Liver (tissue), 8 donors: ENCODE measurements at regions not wholly inside any gene's neighbourhood (a gene's known extent, or its start where the extent isn't known, plus 50 kb on each side); places are given as distances from the start of the nearest gene placed in this dataset.
"Not testable (repeated sequence)": the region's sequence is repeated elsewhere in the genome, so short reads cannot be mapped to it uniquely, and the experiment has no call there.

ENCODE experiments used
- DNase-seq: peaks from one replicate; pipeline ENCODE4 v3.0.0-alpha.2; 2017; ENCODE audit warnings: low spot score
- H3K27ac ChIP-seq, 2 donors: one replicate each; pipeline ENCODE4 v1.7.0; 2013; ENCODE audit warnings: inconsistent platforms in 2 of 2, low read length in 2 of 2, control low read depth in 1 of 2, low read depth in 1 of 2, mild to moderate bottlenecking in 1 of 2
- H3K27me3 ChIP-seq, 4 donors: one replicate each; pipeline versions ENCODE4 v1.6.1 to v1.7.0; 2013; ENCODE audit warnings: low read length in 3 of 4, inconsistent platforms in 1 of 4, mild to moderate bottlenecking in 1 of 4, moderate library complexity in 1 of 4; ENCODE audit not compliant: control insufficient read depth in 4 of 4, insufficient read depth in 4 of 4
- H3K36me3 ChIP-seq, 4 donors: one replicate each; pipeline versions ENCODE4 v1.6.1 to v1.7.0; 2013; ENCODE audit warnings: low read length in 3 of 4, mild to moderate bottlenecking in 3 of 4, low read depth in 1 of 4, moderate library complexity in 1 of 4; ENCODE audit not compliant: control insufficient read depth in 4 of 4, insufficient read depth in 3 of 4
- H3K4me1 ChIP-seq, 4 donors: one replicate each; pipeline versions ENCODE4 v1.6.1 to v1.7.0; 2013; ENCODE audit warnings: low read length in 3 of 4, mild to moderate bottlenecking in 3 of 4, moderate library complexity in 1 of 4; ENCODE audit not compliant: control insufficient read depth in 4 of 4, insufficient read depth in 4 of 4
- H3K4me3 ChIP-seq, 3 donors: one replicate each; pipeline versions ENCODE4 v1.6.1 to v1.7.0; 2013; ENCODE audit warnings: low read length in 3 of 3, control low read depth in 1 of 3, low read depth in 1 of 3, mild to moderate bottlenecking in 1 of 3
- H3K9ac ChIP-seq, 2 donors: one replicate each; pipeline ENCODE4 v1.7.0; 2013; ENCODE audit warnings: low read length in 2 of 2, mild to moderate bottlenecking in 2 of 2, moderate library complexity in 2 of 2, control low read depth in 1 of 2, low read depth in 1 of 2
- H3K9me3 ChIP-seq, 4 donors: one replicate each; pipeline versions ENCODE4 v1.6.1 to v1.7.0; 2013; ENCODE audit warnings: low read length in 3 of 4; ENCODE audit not compliant: control insufficient read depth in 4 of 4
- ATF3 ChIP-seq: IDR thresholded peaks from 2 replicates; pipeline ENCODE4 v1.6.1; 2016; ENCODE audit warnings: antibody characterized with exemption
- CTCF ChIP-seq: fragments of 150-350 bp; IDR thresholded peaks from 2 replicates; pipeline ENCODE4 v1.5.1; 2017; ENCODE audit warnings: improper control_type of control experiment, low read depth, low read length; ENCODE audit not compliant: missing input control
- EGR1 ChIP-seq, 2 donors: IDR thresholded peaks; 2 replicates each; pipeline ENCODE4 v1.6.1; 2016 to 2018; ENCODE audit warnings: antibody characterized with exemption in 2 of 2, low read depth in 2 of 2
- FOXA1 ChIP-seq: IDR thresholded peaks from 2 replicates; pipeline ENCODE4 v1.6.1; 2016; ENCODE audit warnings: antibody characterized with exemption
- FOXA2 ChIP-seq: IDR thresholded peaks from 2 replicates; pipeline ENCODE4 v1.6.1; 2016; ENCODE audit warnings: antibody characterized with exemption
- GABPA ChIP-seq, 2 donors: IDR thresholded peaks in 1 of 2; conservative IDR thresholded peaks in 1 of 2; 2 replicates each; pipeline ENCODE4 v1.6.1; 2016; ENCODE audit warnings: antibody characterized with exemption in 2 of 2, mild to moderate bottlenecking in 1 of 2, moderate library complexity in 1 of 2
- HNF4A ChIP-seq, 2 donors: conservative IDR thresholded peaks; 2 replicates each; pipeline ENCODE4 v1.6.1; 2016; ENCODE audit warnings: antibody characterized with exemption in 2 of 2, mild to moderate bottlenecking in 2 of 2
- HNF4G ChIP-seq: IDR thresholded peaks from 2 replicates; pipeline ENCODE4 v1.6.1; 2016; ENCODE audit warnings: antibody characterized with exemption
- JUND ChIP-seq, 2 donors: IDR thresholded peaks; 2 replicates each; pipeline ENCODE4 v1.6.1; 2016; ENCODE audit warnings: antibody characterized with exemption in 2 of 2
- MAX ChIP-seq: IDR thresholded peaks from 2 replicates; pipeline ENCODE4 v1.6.1; 2016; ENCODE audit warnings: antibody characterized with exemption
- NR2F2 ChIP-seq: IDR thresholded peaks from 2 replicates; pipeline ENCODE4 v1.6.1; 2016; ENCODE audit warnings: antibody characterized with exemption
- RAD21 ChIP-seq, 2 donors: IDR thresholded peaks; 2 replicates each; pipeline ENCODE4 v1.6.1; 2016; ENCODE audit warnings: antibody characterized with exemption in 2 of 2, mild to moderate bottlenecking in 2 of 2
- REST ChIP-seq: IDR thresholded peaks from 2 replicates; pipeline ENCODE4 v1.6.1; 2016; ENCODE audit warnings: antibody characterized with exemption, mild to moderate bottlenecking
- SP1 ChIP-seq: IDR thresholded peaks from 2 replicates; pipeline ENCODE4 v1.6.1; 2018; ENCODE audit warnings: antibody characterized with exemption, mild to moderate bottlenecking
- TAF1 ChIP-seq: conservative IDR thresholded peaks from 2 replicates; pipeline ENCODE4 v1.6.1; 2016; ENCODE audit warnings: antibody characterized with exemption, mild to moderate bottlenecking
- YY1 ChIP-seq: IDR thresholded peaks from 2 replicates; pipeline ENCODE4 v1.6.1; 2016; ENCODE audit warnings: antibody characterized with exemption, mild to moderate bottlenecking
- ZBTB33 ChIP-seq: IDR thresholded peaks from 2 replicates; pipeline ENCODE4 v1.6.1; 2016; ENCODE audit warnings: antibody characterized with exemption
- WGBS: extraction: QIAGEN DNeasy Blood & Tissue Kit; methylation state at CpG from one replicate; pipeline ENCODE4 v1.1.7; 2013; 5-methylcytosine and 5-hydroxymethylcytosine counted together
- donor health status: healthy.
- donor health status: healthy.
- donor health status: healthy.
- donor health status: healthy.
- donor health status: healthy.

- no peak for TF ChIP-seq CTCF
- TF ChIP-seq JUND (IDR thresholded peaks at IDR 0.05) = peak; percentile 60 to 65
- whole genome bisulfite sequencing = 52% methylated on average over 17 of the region's 17 CpGs
- H3K27ac ChIP-seq = peak overlapping the region; percentile 74 to 76
- H3K4me1 ChIP-seq = no peaks in the 10 kb centered on the region
- no peaks in the 10 kb centered on the region for H3K9me3 ChIP-seq
- H3K27me3 ChIP-seq = no peaks in the 10 kb centered on the region
- no peak for DNase-seq
- no peaks in the 10 kb centered on the region for H3K36me3 ChIP-seq
- peak overlapping the region in 1 of 2 donors; percentile 66 for H3K9ac ChIP-seq
- peak overlapping the region; percentile 20 to 55 (median 49) for H3K4me3 ChIP-seq
These were observed 323.1 kb upstream of the FAM78B start for GRCh38 chr1:166489670-166490436.

GRCh38 chr1:166490437-166490991 is 323.7 kb upstream of the FAM78B start:
- Histone ChIP-seq H3K36me3 (no peaks in the 10 kb centered on the region), H3K27me3 (no peaks in the 10 kb centered on the region), H3K9me3 (no peaks in the 10 kb centered on the region), H3K9ac (no peak overlapping the region), H3K4me3 (no peak overlapping the region), H3K4me1 (no peaks in the 10 kb centered on the region), H3K27ac (peak overlapping the region; percentile 74 to 76)
- TF ChIP-seq GABPA (IDR thresholded peaks at IDR 0.05 in 1 of 2, conservative IDR thresholded peaks at IDR 0.05 in 1 of 2) (no peak), YY1 (no peak), JUND (IDR thresholded peaks at IDR 0.05) (no peak), HNF4A (conservative IDR thresholded peaks at IDR 0.05) (no peak), ZBTB33 (no peak), NR2F2 (no peak), EGR1 (IDR thresholded peaks at IDR 0.05; ENCODE audit: low read depth in 2 of 2) (no peak), RAD21 (IDR thresholded peaks at IDR 0.05) (no peak), TAF1 (no peak), HNF4G (no peak), FOXA1 (no peak), FOXA2 (no peak), REST (no peak), CTCF (no peak), ATF3 (no peak), MAX (no peak), SP1 (no peak)
- DNase-seq = no peak
- WGBS = 71% methylated on average over 5 of the region's 5 CpGs

GRCh38 chr1:166493765-166494164 is 327.0 kb upstream of the FAM78B start:
- not testable (repeated sequence) for H3K36me3 ChIP-seq, H3K27ac ChIP-seq, H3K9me3 ChIP-seq, DNase-seq, H3K9ac ChIP-seq, H3K4me1 ChIP-seq, H3K27me3 ChIP-seq, H3K4me3 ChIP-seq
- 92% methylated on average over 2 of the region's 2 CpGs for WGBS
